ENCODE measurements at regions not wholly inside any gene's neighbourhood (a gene's known extent, or its start where the extent isn't known, plus 50 kb on each side); places are given as distances from the start of the nearest gene placed in this dataset.
"Not testable (repeated sequence)": the region's sequence is repeated elsewhere in the genome, so short reads cannot be mapped to it uniquely, and the experiment has no call there.

DNA sequence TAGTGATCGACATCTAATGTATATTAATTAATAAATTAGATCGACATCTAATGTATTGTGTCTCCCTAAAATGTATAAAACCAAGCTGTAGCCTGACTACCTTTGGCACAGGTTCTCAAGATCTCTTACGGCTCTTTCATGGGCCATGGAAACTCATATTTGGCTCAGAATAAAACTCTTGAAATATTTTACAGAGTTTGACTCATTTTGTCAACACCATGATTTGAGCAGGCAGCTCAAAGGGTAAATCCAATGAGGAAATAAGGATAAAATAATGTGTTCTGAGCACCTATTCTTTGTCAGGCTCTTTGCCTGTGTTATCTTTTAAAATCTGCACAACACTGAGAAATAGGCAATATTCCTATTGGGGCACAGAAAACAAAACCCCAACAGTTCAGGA is 223.4 kb upstream of the DUSP10 start:
- TF ChIP-seq, protein P1, sequence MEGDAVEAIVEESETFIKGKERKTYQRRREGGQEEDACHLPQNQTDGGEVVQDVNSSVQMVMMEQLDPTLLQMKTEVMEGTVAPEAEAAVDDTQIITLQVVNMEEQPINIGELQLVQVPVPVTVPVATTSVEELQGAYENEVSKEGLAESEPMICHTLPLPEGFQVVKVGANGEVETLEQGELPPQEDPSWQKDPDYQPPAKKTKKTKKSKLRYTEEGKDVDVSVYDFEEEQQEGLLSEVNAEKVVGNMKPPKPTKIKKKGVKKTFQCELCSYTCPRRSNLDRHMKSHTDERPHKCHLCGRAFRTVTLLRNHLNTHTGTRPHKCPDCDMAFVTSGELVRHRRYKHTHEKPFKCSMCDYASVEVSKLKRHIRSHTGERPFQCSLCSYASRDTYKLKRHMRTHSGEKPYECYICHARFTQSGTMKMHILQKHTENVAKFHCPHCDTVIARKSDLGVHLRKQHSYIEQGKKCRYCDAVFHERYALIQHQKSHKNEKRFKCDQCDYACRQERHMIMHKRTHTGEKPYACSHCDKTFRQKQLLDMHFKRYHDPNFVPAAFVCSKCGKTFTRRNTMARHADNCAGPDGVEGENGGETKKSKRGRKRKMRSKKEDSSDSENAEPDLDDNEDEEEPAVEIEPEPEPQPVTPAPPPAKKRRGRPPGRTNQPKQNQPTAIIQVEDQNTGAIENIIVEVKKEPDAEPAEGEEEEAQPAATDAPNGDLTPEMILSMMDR (IDR thresholded peaks at IDR 0.05), result no peak
- no peak for ATAC-seq (ENCODE audit: low FRiP score)
- DNase-seq (ENCODE audit: low spot score), result no peak

DNA sequence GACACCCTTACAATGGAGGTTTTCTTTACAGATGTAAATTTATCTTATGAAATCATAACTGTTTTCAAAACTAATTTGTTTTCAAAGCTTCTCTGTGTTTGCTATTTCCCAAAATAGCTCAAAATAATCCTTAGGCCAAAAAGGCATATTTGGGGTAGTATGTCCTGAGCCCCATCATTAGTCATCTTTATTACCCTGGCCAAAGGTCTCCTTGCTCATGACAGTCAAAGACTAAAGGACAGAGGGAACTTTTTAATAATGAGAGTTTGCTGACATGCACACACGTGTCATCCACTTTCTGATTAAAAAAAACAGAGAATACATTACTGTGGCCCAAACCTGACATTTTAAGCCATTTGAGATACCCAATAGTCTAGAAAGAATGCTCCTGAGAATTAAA is 221.9 kb upstream of the DUSP10 start:
- DNase-seq (ENCODE audit: low spot score) (no peak), ATAC-seq (ENCODE audit: low FRiP score) (no peak)
- TF ChIP-seq, protein P1 (IDR thresholded peaks at IDR 0.05), result no peak

DNA sequence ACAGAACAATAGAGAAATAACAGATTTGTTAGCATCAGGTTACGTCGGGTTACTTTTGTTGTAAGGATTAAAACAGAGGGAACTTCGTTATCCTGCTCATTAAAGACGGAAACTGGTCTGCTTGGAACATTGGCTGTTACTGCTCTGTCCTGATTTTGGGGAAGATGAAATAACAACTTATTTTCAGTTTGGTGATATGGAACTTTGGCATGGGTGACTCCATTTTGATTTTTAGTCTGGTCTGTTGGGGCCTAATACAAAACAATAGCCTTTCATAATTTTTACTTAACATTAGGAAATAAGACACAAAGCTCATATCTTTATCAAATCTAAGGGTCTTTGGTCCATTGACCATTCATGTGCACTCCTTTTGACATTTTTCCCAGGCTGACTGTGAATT is 220.5 kb upstream of the DUSP10 start:
- TF ChIP-seq, protein P1 (IDR thresholded peaks at IDR 0.05), result no peak
- DNase-seq (ENCODE audit: low spot score) (no peak), ATAC-seq (ENCODE audit: low FRiP score) (no peak)

DNA sequence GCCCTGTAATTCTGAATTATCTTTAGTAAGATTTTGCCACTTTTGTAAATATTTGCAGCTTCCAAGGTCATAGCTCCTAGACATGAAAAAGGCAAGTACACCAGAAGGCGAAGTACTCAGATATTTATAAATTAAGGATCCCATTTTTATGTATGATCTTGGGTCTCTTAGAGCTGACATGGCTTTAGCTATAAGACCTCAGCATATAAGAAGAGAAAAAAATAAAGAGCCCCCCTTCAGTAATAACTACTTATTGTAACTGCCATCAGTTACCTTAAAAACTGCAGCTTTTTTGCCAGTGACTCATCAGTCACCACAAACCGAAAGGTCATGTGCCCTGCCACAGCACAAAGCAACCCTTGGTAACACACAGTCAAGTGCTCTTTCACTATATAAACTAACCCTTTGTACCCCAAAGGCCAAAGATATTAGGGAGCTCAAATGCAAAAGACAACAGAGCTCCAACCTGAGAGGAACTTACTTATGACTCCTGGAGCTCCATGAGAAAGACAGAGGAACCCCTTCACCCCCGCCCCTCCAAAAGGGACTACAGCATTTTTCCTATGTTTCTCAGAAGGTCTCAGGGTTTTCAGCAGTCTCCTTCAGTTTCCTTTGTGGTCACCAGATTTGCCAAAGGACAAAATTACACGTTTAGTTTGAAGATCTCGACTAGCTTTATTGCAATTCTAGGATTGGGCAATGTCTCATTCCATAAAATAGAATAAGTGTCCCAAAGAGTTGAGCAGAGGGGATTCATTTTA is 219.8 kb upstream of the DUSP10 start:
- TF ChIP-seq, protein P1 (IDR thresholded peaks at IDR 0.05), result no peak
- no peak for ATAC-seq (ENCODE audit: low FRiP score)
- DNase-seq (ENCODE audit: low spot score), result no peak

DNA sequence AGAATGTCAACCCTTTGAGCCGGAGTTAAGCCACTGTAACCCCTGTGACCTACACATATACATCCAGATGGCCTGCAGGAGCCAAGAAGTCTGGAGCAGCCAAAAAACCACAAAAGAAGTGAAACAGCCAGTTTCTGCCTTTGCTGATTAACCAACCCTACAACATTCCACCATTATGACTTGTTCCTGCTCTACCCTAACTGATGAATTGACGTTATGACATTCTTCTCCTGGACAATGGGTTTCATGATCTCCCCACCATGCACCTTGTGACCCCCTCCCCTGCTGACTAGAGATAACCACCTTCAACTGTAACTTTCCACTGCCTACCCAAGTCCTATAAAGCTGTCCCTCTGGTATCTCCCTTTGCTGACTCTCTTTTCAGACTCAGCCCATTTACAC is 216.3 kb upstream of the DUSP10 start:
- not testable (repeated sequence) for DNase-seq (ENCODE audit: low spot score); ATAC-seq (ENCODE audit: low FRiP score)

DNA sequence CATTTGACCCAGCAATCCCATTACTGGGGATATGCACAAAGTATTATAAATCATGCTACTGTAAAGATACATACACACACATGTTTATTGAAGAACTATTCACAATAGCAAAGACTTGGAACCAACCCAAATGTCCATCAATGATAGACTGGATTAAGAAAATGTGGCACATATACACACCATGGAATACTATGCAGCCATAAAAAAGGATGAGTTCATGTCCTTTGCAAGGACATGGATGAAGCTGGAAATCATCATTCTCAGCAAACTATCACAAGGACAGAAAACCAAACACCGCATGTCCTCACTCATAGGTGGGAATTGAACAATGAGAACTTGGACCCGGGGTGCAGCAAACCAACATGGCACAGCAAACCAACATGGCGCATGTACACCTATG is 215.5 kb upstream of the DUSP10 start:
- not testable (repeated sequence) for ATAC-seq (ENCODE audit: low FRiP score); DNase-seq (ENCODE audit: low spot score)

DNA sequence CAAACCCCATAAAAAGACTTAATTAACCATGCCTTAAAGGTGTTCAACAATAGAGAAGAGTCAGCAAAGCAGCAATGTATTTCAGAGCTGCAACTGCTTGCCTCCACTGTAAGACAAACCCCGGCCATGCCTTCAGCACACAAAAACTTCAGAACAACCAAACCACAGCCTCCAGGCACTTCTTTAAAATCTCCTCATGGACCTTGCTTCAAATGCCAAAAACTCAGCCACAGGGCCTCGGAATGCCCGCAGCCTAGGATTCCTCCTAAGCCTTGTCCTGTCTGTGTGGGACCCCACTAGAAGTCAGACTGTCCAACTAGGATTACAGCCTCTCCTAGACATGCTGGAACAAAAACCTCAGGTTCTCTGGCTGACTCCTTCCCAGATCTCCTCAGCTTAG is 208.1 kb upstream of the DUSP10 start:
- ATAC-seq (ENCODE audit: low FRiP score) (no peak), DNase-seq (ENCODE audit: low spot score) (no peak)
- TF ChIP-seq, protein P1 (IDR thresholded peaks at IDR 0.05), result no peak

DNA sequence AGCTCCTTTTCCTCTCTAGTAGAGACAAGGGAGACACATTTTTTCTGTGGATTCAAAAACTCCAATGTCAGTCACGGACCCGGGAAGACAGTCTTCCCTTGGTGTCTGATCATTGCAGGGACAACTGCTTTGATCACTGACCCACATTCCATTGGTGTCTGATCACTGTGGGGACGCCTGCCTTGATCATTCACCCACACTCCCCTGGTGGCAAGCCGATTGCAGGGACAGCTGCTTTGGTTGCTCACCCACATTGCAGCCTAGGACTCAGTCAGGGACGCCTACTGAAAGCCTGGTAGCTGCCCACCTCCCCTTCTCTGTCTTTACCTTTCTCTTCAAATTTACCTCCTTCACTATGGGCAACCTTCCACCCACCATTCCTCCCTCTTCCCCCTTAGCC is 206.6 kb upstream of the DUSP10 start:
- TF ChIP-seq, protein P1 (IDR thresholded peaks at IDR 0.05), result no peak
- ATAC-seq (ENCODE audit: low FRiP score) (no peak), DNase-seq (ENCODE audit: low spot score) (no peak)

Data from omental fat pad (tissue), 3 donors.